ENCODE measurements at regions not wholly inside any gene's neighbourhood (a gene's known extent, or its start where the extent isn't known, plus 50 kb on each side); places are given as distances from the start of the nearest gene placed in this dataset.

GRCh38 chr6:125363039-125363823, 61.5 kb upstream of the HDDC2 start (continued):
- TF ChIP-seq, protein P1, sequence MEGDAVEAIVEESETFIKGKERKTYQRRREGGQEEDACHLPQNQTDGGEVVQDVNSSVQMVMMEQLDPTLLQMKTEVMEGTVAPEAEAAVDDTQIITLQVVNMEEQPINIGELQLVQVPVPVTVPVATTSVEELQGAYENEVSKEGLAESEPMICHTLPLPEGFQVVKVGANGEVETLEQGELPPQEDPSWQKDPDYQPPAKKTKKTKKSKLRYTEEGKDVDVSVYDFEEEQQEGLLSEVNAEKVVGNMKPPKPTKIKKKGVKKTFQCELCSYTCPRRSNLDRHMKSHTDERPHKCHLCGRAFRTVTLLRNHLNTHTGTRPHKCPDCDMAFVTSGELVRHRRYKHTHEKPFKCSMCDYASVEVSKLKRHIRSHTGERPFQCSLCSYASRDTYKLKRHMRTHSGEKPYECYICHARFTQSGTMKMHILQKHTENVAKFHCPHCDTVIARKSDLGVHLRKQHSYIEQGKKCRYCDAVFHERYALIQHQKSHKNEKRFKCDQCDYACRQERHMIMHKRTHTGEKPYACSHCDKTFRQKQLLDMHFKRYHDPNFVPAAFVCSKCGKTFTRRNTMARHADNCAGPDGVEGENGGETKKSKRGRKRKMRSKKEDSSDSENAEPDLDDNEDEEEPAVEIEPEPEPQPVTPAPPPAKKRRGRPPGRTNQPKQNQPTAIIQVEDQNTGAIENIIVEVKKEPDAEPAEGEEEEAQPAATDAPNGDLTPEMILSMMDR (IDR thresholded peaks at IDR 0.05; ENCODE audit: control extremely low read depth in 1 of 3, insufficient read depth in 1 of 3, low read depth in 1 of 3, low read length in 3 of 3), result no peak
- TF ChIP-seq TBP (IDR thresholded peaks at IDR 0.05; ENCODE audit: low read depth, low read length) (peak; percentile 70; the same call in 1 of the 2 replicates), CHD1 (IDR thresholded peaks at IDR 0.05; ENCODE audit: low read depth, low read length) (no peak), POLR2A (IDR thresholded peaks at IDR 0.05; ENCODE audit: control extremely low read depth in 1 of 2, low read depth in 2 of 2, low read length in 2 of 2) (peak in 1 of 2 experiments; percentile 72; a peak in 2 of 3 replicates), KDM4A (IDR thresholded peaks at IDR 0.05; ENCODE audit: low read depth, low read length, severe bottlenecking) (peak; percentile 87), SIN3A (conservative IDR thresholded peaks at IDR 0.05 in 1 of 2, IDR thresholded peaks at IDR 0.05 in 1 of 2; ENCODE audit: low read depth in 1 of 2, low read length in 2 of 2) (no peak; a peak in 2 of 4 replicates), ASH2L (IDR thresholded peaks at IDR 0.05; ENCODE audit: low read length) (peak; percentile 90), MAX (IDR thresholded peaks at IDR 0.05) (peak; percentile 24; the same call in 1 of the 2 replicates), TEAD4 (IDR thresholded peaks at IDR 0.05; ENCODE audit: low read depth, low read length) (no peak), RBBP5 (IDR thresholded peaks at IDR 0.05; ENCODE audit: borderline replicate concordance, low read depth, low read length) (peak; percentile 86)

All from H1 (cell line).